ENCODE measurements at regions not wholly inside any gene's neighbourhood (a gene's known extent, or its start where the extent isn't known, plus 50 kb on each side); places are given as distances from the start of the nearest gene placed in this dataset.

- no peak for DNase-seq
Measured at GRCh38 chr6:43946641-43947363, 176.8 kb downstream of the VEGFA start.

GRCh38 chr6:43945768-43946080 lies 175.7 kb downstream of the VEGFA start:
- DNase-seq = no peak

GRCh38 chr6:43944908-43945767 lies 175.1 kb downstream of the VEGFA start:
- DNase-seq = no peak

- DNase-seq = no peak
Measured at GRCh38 chr6:43943781-43944250, 173.8 kb downstream of the VEGFA start.

GRCh38 chr6:43943099-43943766 lies 173.2 kb downstream of the VEGFA start:
- DNase-seq = no peak

DNA sequence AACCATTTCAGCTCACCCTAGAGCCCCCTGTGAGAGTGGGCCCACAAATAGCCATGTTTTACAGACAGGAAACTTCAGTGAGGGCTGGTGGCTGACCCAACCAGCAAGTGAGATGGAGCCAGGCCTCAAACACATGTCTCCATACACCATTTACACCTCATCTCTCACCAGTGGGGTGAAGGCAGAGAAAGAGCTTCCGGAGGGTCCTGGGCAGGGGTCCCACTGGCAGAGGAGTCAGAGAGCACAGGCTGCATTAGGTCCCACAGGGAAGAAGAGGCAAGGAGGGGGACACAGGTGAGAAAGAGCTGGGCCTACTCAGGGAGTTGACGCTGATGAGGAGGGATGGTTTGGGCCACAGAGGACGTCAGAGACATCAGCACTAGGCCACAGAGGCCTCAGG lies 172.6 kb downstream of the VEGFA start:
- no peak for DNase-seq

GRCh38 chr6:43942011-43942442 lies 172.0 kb downstream of the VEGFA start:
- no peak for DNase-seq

DNA sequence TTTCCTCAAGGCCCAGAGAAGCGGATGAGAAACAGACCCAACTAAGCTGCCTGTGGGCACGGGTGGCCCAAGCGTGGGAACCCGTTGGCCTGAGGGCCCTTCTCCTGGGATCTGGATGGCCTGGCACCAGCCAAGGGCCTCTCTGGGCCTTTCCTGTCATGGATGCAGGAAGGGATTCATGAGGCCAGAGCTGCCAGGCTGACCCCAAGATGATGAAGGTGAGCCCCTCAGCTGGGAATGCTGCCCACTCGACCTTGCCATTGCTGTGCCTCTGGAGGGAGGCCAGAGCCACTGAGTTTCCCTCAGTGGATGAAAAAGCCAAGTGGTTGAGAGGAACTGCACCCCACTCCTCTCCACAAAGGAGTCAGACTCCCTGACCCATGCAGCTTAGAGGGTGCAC lies 171.2 kb downstream of the VEGFA start:
- DNase-seq = no peak

DNA sequence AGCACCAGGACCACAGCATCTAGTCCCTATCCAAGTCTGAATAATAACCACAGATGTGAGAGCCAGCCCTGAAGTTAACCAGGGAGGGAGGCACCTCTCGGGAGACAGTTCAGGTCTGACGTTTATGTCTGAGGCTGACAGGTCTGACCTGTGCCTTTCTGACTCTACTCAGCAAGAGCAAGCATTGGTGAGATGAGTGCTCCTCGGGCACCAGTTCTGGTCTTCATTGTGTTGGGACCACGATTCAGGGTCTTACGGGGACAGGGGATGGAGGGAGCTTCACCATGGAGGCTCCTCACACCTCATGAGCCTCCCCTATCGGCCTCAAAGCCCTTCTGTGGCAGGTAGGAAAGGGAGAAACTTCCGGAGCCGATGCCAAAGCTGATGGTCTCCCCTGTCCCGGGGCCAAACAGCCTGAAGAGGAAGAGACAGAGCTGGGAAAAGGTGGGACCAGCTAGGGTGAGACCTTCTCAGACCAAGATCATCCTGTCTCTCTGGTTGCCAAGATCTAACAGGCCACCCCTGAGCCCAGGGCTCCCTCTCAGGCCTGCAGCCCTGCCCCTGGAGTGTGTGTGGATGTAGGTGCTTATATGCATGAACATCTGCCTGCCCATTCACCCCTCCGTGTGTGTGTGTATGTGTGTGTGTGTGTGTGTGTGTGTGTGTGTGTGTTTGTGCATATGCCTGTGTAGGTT lies 170.5 kb downstream of the VEGFA start:
- no peak for DNase-seq

- DNase-seq = no peak
Measured at GRCh38 chr6:43940071-43940392, 170.0 kb downstream of the VEGFA start.

GRCh38 chr6:43939281-43940070 lies 169.5 kb downstream of the VEGFA start:
- no peak for DNase-seq

DNA sequence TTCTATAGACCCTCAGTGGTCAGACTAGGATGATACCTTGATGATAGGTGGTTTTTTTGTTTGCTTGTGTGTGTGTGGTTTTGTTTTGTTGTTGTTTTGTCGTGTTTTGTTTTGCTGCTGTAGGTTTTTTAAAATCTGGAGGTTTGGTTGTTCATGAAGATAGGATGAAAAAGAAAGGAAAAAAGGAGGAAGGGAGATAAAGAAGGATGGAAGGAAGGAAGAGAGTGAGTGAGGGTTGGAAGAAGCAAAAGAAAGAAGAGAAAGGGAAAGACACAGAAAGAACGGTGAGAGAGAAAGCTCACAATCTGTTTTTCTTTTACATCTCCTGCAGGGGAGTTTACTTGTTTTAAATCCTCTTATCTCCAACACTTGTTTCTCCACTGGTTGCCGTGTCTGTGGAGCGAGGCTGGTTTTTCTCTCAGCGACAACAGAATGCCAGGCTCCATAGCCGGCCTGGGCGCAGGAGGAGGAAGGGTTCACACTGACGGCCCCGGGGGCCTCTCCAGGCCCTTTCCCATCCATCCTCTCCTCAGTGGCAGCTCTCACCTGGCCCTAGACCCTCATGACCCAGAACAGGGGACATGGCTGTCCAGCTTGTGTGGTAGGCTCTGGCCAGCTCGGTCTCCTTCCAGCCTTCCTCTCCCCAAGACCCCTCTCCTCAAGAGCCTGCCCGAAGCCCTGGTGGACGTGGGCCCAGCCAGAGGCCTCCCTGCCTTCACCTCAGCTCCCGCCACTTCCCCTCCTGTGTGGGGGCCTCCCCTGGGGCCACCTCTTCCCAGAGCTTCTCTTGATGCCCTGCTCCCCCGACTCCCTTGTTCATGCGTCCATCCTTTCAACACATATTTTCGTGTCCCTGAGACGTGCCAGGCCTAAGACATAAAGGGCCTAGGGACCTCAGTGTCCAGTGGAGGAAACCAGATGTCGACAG lies 168.4 kb downstream of the VEGFA start:
- DNase-seq = no peak

GRCh38 chr6:43937236-43938177 lies 167.5 kb downstream of the VEGFA start:
- no peak for DNase-seq

GRCh38 chr6:43936476-43936875 lies 166.5 kb downstream of the VEGFA start:
- DNase-seq = no peak

GRCh38 chr6:43935921-43936439 lies 166.0 kb downstream of the VEGFA start:
- no peak for DNase-seq

DNA sequence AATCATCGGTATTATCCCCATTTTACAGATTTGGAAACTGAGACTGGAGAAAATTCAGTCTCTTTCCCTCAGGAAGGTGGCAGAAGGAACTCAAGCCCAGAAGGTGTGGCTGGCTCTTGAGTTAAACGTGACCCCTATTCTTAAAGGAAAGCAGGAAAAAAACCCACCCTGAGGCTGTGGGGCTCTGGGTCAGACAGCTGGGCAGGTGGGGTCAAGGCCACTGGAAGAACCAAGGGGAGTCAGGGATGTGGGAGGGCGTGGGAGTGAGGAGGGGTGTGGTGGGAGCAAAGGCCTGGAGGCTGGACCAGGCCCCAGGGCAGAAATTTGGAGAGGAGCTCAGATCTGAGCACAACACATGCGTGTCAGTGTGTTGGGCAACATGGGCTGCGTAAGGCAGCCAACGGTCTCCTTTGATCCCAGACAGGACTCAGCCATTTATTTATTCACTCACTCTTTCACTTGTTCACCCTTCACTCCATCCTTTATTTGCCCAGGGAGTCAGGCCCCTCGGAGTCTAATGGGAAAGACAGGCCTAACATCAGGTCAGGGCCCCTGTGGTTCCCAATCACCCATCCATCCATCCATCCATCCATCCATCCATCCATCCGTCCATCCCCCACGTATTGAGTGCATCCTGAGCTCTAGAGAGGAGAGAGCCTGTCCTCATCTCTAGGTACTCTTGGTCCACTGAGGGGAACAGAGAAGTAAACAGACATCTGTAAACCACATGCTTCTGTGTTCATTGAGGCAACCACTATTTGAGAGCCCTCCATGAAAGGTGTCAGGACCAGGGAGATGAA lies 165.0 kb downstream of the VEGFA start:
- no peak for DNase-seq

- no peak for DNase-seq
Measured at GRCh38 chr6:43934183-43934802, 164.3 kb downstream of the VEGFA start.

- DNase-seq = no peak
Measured at GRCh38 chr6:43933148-43933885, 163.3 kb downstream of the VEGFA start.

Data from GOT3 (cell line).